Glomerular endothelial cell (primary cell): ENCODE measurements at regions not wholly inside any gene's neighbourhood (a gene's known extent, or its start where the extent isn't known, plus 50 kb on each side); places are given as distances from the start of the nearest gene placed in this dataset.

ENCODE experiments used
- DNase-seq: peaks from one replicate; pipeline ENCODE4 v3.0.0-alpha.2; 2011; ENCODE audit warnings: low read depth, low spot score; ENCODE audit errors: extremely low read depth

- DNase-seq = no peak
These were observed 106.3 kb upstream of the ARID2 start for GRCh38 chr12:45623221-45623620.

DNA sequence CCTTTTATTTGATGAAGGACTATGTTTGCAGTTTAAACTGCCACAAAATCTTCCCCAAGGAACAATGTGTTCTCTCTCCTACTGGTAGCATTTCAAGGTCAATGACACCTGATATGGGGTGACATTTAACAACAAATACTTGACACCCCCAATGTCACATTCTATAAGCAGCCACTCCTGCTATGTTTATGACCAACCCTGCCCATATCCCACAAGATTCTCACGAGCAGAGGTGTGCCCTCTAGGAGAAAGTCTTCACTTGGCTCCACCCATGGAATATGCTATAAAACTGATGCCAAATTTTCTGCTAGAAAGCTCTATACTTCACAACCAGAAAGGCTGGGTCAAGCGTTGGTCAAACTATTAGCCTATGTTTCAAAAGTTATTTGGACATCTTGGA lies 105.6 kb upstream of the ARID2 start:
- no peak for DNase-seq

- DNase-seq = no peak
These were observed 102.5 kb upstream of the ARID2 start for GRCh38 chr12:45626965-45627364.

- no peak for DNase-seq
These were observed 102.0 kb upstream of the ARID2 start for GRCh38 chr12:45627407-45628069.

- DNase-seq = no peak
These were observed 100.2 kb upstream of the ARID2 start for GRCh38 chr12:45629292-45629691.

DNA sequence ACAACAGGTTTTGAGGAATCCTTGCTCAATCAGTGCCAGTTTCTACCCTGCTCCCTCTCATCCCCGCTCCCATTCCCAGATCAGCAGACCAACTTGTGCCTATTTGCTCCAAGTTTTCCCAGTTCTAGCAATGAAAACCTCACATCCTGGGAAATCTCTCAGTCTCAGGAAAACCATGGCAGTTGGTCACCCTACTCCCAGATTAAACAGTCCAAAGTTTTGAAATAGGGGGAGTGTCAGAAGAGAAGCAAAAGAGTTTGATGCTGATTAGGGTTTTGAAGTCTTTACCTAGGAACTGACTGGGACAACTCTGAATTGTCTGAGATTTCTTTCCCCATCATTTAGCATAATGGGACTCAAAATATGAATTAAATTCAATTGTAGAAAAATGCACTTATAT lies 95.8 kb upstream of the ARID2 start:
- DNase-seq = no peak

- no peak for DNase-seq
These were observed 95.1 kb upstream of the ARID2 start for GRCh38 chr12:45634273-45634917.

DNA sequence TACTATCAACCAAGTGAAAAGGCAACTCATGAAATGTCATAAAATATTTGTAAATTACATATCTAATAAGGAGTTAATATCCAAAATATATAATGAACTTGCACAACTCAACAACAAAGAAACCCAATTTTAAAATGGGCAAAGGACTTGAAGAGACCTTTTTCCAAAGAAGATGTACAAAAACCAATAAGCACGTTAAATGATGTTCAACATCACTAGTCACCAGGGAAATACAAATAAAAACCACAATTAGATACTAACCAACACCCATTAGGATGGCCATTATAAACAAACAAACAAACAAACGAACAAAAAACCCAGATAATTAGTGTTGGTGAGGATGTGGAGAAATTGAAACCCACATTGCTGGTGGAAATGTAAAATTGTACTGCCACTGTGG lies 92.3 kb upstream of the ARID2 start:
- DNase-seq = no peak

DNA sequence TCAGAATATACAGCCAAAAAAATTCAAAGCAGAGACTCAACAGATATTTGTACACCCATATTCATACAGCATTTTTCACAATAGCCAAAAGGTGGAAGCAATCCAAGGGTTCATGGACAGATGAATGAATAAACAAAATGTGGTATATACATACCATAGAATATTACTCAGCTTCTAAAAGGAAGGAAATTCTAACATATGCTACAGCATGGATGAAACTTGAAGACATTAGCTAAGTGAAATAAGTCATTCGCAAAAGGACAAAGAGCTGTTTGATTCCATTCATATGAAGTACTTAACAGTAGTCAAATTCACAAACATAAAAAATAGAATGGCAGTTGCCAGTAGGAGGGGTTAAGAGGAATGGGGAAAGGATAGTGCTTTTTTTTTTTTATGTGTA lies 91.8 kb upstream of the ARID2 start:
- peak; percentile 44 for DNase-seq

GRCh38 chr12:45638386-45638785 lies 91.1 kb upstream of the ARID2 start:
- no peak for DNase-seq

DNA sequence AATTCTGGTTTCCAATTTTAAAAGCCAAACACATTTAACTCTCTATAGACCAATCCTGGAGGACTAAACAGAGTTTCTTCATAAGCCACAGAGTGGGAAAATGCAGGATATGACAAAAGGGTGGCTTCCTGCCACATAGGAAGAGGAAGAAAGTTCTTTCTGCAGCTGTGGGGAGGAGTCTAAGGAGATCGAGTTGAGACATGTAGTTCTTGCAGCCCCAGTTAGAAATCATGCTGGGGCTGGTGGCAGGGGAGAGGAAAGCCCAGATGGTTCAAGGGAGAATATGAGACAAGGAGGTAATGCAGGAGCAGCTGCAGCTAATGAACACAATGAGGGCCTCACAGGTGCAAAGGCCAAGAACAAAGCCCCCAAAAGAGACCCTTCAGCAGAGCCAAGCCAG lies 85.0 kb upstream of the ARID2 start:
- DNase-seq = no peak

DNA sequence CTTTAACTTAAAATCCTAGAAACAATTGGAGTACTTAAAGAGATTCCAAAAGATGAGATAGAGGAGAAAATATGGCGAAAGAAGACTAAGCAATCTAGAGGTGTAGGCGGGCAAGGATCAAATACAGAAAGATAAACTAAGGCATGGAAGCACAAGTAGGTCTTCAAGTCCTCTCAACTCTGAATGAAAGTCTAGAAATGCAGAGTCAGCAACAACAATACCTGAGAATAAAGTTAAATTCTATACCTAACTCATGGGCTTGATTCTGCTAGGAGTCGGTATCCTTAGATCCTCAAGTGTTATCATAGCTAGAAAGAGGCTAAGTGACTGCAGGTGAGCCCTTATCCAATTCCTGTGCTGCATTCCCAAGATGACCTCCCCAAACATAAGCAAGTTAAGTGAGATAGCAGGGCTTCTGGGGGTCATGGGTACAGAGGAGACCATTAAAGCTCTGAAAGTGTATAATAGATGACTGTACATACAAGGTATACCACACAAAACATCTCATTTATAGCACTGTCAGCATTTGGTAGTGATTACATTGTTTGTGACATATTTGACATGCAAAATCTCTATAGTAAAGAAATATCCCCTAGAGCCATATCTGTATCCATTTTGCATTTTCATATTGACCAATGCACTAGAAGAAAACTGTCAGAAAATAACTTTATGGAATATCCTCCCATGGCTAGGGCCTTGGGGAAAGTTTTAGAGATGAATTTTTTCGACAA lies 82.5 kb upstream of the ARID2 start:
- no peak for DNase-seq

DNA sequence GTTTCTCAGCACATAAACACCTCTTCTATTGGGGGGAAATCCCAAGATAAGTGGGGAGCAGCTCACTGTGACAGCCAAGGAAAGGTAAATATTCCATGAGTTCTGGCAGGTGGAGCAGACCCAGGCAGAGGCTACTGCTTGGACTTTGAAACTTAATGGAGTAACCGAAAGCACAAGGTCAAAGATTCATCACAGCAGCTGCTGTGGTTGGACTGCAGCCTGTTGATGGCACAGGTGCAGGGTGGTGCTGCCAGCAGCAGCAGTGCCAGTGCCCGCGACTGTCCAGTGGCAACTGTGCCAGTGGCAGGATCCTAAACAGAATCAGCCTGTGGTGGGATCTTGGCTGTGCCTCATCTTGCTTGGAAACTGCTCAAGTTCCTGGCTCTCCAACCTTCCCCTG lies 81.4 kb upstream of the ARID2 start:
- DNase-seq = no peak

- DNase-seq = no peak
These were observed 78.5 kb upstream of the ARID2 start for GRCh38 chr12:45651029-45651428.

DNA sequence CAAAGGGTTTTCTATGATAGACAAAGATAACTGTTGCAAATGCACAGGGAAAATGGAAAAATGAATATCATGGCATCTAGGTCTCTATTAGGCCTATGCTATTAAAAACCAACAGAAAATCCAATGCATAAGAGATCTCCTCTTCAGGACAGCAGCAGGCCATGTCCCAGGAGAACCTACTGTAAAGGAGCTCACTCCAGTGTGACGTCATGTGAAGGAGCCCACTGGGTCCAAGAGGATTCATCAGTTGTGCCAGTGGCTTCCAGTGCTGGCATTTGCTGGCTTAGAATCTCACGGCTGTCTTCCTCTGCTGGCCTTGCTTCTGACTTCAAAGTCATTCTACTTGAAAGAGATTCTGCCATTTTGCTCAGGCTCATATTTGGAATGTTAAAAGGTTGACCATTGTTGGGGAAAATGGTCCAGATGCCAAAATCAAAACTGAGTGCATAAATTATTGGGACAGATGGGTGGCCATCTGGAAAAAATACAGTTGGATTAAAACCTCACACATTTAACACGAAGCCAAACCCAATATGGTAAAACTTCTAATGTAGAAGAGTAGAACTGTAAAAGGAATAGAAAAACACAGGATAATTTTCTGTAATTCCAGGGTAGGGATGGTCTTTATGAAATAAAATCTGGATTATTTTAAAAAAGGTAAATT lies 75.4 kb upstream of the ARID2 start:
- no peak for DNase-seq

DNA sequence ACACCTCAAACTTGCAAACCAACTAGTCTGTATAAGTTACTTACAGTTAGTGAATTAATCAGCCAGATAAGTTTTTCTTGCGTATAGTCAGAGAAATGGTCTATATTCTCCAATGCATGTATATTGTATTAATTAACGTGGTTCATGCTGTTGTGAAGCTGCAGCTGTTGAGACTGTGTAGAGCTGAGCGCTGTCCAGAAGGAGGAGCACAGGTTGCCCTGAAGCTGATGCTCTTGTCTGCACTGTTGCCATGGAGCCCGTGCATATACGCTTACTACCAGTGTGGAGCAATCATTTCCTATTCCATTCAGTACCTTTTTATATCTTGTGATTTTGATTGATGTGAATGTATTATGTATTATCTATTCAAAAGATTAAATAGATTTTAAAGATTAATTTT lies 74.3 kb upstream of the ARID2 start:
- DNase-seq = no peak

DNA sequence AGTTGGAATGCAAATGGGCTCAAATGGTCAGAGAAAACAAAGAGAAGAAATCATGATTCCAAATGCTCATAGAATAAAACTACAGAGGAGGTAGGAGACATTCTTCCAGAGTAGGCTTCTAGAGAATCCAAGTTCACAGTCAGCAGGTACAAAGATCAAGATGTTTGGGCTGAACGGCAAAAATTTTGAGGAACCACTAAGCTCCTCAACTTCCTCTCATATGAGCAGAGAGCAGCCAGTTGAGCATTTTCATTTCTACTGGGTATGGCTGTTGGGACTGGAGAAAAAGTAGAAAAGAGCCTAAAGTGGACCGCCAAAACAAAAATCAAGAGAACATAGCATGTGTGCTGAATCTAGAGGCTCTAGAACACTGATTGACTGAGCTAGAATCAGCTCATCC lies 73.8 kb upstream of the ARID2 start:
- no peak for DNase-seq

DNA sequence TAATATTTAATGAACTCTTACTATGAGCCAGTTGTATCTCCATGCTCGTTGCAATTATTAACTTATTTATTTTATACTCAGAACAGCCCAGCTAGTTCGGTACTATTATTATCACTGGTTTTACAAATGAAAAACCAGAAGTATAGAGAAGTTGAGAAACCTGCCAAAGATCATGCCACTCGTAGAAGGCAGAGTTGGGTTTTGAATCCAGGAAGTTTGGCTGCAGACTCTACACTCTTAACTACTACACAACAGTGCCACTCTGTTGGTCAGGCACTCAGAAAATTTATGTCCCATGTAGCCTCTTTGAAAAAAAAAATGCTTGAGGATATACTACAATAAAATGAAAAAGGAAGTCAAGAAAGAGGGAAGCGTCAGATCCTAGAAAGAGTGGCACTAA lies 71.5 kb upstream of the ARID2 start:
- DNase-seq = no peak

GRCh38 chr12:45660330-45660729 lies 69.2 kb upstream of the ARID2 start:
- DNase-seq = no peak

- no peak for DNase-seq
These were observed 66.1 kb upstream of the ARID2 start for GRCh38 chr12:45663455-45663854.

DNA sequence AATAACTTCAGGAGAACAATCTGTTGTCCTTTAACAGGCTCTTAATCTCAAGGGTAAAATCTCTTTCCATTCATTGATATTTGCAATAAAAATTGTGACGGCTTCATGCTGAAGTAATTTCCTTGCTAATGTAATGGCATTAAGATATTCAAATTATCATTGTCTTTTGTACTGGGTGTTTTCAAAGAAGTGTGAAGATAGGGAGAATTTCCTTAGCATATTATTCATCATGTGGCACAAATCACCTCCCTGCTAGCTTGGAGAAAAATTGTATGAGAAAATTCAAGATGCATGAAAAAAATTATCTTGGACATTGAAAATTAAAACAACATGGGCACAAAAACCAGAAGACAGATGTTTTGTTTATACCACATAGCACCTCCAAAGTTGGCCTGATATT lies 63.6 kb upstream of the ARID2 start:
- no peak for DNase-seq

DNA sequence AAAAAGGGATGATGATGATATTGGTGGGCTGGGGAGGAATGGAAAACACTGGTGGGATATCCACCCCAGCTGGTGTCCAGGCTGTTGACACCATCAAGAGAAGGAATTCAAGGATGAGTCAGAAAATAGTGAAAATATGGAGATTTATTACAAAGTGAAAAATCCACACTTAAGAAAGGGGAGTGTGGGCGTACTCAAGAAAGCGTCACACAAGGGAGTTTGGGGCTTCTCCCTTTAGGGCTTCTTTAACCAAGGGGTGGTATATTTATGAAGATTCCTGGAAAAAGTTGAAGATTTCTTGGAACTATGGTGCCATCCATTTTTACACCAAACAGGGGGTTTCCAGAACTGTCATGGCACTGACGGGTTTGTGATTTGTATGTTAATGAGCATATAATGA lies 63.1 kb upstream of the ARID2 start:
- no peak for DNase-seq
